HS-27A (cell line): ENCODE measurements at regions not wholly inside any gene's neighbourhood (a gene's known extent, or its start where the extent isn't known, plus 50 kb on each side); places are given as distances from the start of the nearest gene placed in this dataset.

Source experiments
- DNase-seq: peaks from one replicate; pipeline ENCODE4 v3.0.0-alpha.2; 2012; ENCODE audit warnings: low read depth, missing footprints

DNA sequence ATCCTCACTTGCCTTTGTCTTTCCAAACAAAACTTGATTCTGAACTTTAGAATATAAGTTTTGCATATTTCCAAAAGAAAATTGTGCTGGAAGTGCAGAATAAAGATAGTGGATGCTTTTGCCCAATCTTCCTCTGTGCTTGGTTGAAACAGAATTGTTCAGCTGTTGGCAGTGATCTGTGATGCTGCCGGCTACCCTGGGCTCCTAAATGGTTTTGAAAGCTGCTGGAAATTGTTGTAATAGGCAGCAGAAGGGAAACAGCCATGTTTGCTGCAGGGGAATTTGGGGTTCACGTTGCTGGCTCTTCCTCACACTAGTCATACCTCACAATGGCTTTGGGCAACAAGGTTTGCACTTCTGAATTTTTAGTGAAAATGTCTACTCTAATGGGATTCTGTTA is 398.0 kb downstream of the RAPGEF2 start:
- DNase-seq, result no peak

DNA sequence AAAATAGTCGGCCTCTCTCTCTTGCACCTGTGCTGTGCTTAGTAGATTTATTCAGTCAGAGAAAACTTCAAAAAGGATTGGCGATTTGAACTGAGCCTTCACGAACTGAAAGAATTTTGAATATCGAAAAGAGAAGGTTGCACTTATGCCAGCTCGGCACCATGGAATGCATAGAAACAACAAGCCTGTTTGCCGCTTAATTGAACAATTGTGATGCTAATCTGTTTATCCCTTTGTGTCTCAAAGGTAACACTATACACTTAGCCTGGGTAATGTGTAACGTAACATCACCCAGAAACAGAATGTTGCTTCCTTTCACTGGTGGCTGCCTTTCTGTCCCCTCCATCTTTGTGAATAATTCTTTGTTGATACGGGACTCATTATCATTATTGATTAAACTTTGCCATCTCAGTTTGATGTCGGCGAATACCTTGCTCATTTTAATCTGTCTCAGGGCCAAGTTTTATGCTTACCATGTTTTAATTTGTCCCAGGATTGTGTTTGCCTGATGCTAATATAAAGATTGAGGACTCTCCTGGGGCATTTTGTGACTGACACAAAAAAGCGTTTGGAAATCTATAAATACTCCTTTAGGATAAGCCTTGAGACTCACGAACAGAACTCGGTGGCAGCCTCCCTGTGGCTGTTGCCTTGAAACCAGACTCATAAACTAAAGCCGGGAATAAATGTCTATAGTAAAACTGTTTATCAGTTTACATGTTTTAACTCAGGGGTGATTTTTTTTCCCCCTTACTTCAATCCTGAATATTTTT is 400.5 kb downstream of the RAPGEF2 start:
- no peak for DNase-seq

DNA sequence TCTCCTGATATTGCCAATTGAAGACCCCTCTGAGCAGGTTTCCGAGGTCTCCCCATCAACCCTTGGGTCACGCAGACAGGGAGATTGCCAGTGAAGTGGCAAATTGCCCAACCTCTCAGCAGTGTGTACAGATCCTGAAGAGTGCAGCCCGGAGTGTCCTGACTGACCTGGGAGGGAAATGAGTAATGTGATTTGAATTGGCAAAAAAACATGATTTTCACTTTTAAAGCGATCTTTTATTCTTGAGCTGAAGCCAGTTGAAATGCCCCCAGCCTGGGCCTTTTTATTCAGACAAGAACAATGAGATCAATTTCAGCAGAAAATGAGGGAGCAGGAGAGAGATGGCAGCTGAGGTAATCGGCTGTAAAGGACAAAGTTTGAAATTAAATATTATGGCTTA is 401.8 kb downstream of the RAPGEF2 start:
- DNase-seq, result no peak

DNA sequence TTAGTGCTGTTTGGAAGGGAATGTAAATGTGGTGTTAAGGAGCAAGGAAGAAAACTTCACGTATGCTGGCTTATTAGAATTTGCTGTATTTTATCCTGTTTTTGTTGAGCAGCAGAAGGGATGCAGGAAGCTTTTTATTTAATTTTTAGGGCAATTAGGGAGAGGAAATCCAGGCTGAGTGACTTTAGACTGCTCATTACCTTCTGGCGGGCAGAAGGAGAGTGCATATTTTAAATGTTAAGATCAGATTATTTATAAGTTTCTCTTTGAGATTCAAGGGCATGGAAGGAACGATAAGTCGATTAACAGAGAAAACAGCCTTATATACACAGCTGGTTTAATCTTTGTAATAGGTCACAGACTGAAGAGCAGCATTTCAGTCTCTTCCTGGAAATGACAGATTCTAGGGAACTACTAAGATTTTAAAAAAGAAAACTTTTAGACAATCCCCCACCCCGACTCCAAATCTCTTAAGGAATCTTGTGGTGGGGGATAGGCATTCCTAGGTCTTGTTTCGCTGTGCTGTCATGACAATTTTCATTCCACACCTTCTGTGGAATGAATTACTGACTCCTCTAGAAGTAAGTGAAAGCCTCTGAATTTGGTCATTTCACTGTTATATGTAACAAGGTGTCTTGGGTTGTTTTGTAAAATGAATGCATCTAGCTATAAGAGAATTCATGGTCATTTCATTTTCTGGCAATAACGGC is 402.5 kb downstream of the RAPGEF2 start:
- no peak for DNase-seq

DNA sequence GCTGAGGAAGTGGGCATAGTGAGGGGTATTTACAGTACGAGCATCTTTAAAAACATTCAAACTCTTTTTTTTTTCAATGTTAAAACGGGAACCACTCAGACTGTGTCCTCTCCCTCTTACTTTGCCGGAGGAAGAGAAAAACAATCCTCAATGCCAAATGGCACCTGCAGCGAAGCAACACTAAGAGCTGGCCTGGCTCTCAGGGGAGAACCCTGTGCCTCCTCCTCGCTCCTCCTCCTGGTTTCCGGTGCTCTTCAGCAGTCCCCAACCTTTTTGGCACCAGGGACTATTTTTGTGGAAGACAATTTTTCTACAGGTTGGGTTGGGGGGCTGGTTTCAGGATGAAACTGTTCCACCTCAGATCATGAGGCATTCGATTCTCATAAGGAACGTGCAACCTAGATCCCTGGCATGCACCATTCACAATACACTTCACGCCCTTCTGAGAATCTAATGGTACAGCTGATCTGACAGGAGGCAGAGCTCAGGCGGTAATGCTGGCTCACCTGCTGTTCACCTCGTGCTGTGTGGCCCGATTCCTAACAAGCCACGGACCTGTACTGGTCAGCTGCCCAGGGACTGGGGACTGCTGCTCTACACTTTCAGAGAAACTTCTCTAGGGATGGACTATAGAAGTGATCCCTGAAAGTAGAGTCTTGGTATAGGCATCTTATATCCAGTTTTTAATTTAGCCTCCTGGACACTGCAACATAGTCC is 404.1 kb downstream of the RAPGEF2 start:
- no peak for DNase-seq

DNA sequence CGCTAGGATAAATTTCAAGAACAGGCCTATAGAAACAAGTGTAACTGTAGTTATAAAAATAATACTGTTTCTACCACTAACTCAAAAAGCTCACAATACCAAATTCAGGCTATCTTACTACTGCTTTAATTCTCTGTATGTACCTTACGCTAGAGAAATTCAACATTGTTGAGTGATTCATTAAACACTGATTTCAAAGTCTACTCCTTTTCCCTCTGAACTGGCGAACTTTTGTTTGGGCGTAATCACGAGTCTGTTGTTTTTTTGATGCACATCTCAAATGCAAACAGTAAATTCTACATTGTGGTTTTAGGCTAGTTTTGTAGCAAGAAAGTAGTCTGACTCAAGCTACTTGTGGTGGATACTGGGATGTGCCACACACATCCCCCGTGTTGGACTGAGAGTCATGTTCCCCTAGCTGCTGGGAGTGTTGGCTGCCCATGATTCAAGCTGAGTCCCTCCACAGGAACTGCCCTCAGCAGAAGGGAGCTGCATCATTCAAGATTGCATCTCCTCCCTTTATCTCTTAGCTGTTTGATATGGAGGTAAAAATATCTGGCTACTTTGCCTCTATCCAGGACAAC is 406.1 kb downstream of the RAPGEF2 start:
- no peak for DNase-seq

DNA sequence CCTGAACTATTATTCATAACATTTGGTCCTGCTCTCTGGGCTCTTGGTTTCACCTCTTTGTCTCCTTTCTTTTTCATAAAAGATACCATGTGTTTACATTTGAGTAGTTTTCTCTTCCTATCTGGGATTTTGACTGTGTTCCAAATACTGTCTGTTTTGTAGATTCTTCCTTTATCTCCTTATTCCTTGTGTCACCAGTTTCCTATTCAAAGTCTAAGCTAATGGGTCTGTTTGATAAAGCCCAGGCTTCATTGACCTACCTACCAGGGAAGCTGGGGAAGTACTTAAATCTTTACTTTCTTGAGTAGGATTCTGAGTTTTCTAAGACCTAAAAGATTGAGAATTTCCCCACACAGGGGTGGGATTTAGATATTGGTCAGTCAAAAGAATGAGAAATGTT is 409.5 kb downstream of the RAPGEF2 start:
- no peak for DNase-seq

DNA sequence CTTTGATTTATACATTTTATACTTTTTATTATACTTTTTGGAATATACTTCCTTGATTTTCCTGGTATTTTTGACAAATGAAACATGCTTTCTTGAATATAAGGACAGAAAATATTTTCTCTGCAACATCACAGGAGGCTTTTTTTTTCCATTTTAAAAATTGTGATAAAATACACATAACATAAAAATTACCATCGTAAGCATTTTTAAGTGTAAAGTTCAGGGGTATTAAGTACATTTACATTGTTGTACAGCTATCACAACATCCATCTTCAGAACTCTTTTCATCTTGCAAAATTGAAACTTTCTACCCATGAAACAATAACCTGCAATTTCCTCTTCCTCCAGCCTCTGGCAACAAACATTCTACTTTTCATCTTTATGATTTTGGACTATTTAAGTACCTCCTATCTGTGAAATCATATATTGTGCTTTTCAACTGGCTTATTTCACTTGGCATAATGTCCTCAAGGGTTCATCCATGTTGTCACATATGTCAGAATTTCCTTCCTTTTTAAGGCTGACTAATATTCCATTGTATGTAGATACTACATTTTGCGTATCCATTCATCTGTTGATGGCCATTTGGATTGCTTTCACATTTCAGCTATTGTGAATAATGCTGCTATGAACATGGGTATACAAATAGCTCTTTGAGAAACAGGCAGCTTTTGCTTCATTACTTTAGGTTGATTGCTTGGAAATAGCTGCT is 412.6 kb downstream of the RAPGEF2 start:
- no peak for DNase-seq

DNA sequence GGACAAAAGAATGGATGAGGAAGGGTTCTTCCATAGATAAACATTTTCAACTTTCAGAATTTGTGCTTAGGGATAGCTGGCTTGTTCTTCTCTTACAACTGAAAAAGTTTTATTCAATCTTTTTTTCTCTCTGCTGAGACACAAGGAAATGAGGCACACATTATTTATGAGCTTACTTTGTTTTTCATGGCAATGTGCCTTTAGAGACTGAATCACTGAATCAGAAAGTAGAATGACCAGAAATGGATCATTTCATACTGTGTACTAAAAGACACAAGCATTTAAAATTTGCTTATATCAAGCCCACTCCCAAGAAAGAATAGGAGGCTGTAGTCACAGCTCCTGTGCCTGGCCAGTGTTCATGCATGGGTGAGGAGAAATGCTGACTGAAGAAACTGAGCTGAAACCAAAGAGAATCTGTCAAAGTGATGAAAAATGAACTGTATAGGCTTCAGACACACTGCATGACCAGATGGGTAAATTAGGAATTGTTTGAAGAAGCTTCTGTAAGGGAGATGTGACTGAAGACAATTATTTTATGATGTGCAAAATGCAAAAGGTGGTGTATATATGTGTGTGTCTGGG is 413.8 kb downstream of the RAPGEF2 start:
- no peak for DNase-seq

DNA sequence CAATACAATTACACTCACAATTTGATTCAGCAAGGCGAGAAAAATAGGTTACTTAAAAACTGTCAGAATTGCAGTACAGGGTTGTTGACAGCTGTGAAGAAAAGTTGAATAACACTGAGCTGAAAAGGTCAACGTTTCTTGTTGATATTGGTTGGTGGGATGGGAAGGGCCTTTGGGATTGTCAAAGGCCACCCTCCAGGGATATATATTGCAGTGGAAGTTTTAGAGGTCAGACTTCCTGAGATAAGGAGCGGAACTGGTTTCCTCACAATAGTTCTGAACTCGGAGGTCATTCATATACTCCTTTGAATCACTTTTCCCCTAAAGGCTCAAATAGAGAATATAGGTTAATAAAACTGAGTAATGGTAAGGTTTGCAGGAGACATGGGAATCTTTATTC is 417.2 kb downstream of the RAPGEF2 start:
- no peak for DNase-seq

DNA sequence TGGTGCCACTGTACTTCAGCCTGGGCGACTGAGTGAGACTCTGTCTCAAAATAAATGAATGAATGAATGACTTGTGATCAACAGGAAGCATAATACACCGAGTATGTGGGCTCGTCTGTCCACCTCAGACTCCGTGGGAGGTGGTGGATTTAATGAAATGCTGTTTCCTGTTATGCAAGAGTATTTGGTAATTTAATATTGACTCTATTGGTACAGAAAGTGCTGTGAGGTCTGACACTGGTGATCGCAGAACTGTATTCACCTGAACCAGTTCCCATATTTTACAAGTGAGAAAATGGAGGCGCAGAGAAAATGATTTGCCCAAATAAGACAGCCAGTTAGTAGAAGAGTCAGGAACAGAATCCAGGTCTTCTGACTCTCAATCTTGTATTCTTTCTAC is 423.3 kb downstream of the RAPGEF2 start:
- no peak for DNase-seq

DNA sequence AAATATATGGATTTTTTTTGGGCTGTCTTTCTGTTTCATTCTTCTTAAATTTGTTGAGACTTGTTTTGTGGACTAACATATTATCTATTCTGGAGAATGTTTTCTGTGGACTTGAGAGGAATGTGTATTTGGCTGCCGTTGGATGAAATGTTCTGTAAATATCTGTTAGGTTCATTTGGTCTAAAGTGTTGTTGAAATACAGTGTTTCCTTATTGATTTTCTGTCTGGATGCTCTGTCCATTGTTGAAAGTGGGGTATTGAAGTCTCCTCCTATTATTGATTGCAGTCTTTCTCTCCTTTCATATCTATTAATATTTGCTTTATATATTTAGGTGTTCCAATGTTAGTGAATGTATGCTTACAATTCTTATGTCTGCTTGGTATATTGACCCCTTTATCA is 431.8 kb downstream of the RAPGEF2 start:
- DNase-seq, result no peak

DNA sequence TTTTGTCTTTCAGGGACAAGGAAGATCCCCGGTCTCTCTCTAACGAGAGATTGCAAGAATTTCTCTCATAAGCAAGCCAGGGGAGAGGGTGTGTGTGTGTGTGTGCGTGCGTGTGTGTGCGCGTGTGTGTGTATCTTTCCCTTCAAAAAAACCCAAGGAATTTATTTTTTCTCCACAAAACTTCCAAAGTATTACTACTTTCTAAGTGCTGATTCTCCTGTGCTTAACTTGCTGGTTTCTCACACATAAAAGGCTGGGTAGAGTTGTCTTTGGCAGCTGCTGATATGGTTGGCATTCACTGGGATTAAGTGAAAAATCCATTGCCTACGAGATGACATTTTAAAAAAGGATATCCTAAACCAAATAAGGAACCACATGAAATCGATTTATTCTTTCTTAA is 435.7 kb downstream of the RAPGEF2 start:
- DNase-seq, result no peak

DNA sequence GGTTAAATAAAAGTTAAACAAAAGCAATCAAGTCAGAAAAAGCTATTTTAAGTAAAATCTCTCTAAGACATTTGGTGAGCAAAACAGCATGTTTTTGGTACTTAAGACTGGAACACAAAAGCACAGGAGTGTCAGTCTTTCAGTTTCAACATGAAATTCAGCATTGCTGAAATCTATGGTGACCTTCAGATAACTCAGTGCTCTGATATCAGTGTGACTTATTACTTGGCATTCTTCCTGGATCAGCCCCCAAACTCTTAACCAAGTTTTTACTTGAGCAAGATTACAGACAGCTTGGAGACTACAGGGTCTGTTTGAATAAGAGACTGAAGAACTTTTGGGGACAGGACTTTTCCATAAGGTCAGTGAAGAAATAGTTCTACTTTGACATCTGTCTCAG is 437.2 kb downstream of the RAPGEF2 start:
- DNase-seq, result no peak

DNA sequence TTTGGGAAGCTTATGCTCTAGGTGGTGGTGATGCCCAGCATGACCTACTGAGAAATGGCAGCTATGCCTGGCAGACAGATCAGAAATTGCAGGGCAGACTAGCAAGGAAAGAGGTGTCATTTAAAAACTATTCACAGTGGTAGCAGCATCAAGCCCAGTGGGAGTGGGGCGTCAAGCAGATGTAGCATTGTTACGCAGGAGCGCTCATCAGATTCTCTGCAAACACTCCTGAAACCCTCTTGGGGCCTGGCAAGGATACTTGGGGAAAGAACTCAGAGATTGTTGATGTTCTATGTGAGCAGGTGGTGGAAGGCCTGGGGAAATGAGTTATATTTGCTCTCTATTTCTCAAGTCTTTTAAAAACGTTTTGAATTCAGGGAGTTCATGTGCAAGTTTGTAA is 437.6 kb downstream of the RAPGEF2 start:
- DNase-seq, result no peak

DNA sequence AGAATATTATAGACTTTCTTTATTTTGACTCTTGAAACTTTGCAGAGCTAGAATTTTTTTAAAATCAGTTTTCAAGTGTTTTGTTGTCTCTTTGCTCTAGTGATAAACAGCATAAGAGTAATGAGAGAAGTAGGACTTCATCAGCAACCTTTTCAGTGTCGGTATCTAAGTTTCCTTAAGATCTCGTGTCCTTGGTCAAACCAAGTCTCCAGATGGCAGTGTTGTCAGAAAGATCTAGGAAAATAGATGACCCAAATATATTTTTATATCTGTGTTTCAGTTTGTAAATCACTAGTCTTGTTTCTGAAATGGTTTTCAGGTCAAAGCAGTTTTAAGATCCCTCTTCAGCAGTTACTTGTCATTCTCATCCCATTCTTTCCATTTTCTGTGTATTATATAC is 438.3 kb downstream of the RAPGEF2 start:
- no peak for DNase-seq

DNA sequence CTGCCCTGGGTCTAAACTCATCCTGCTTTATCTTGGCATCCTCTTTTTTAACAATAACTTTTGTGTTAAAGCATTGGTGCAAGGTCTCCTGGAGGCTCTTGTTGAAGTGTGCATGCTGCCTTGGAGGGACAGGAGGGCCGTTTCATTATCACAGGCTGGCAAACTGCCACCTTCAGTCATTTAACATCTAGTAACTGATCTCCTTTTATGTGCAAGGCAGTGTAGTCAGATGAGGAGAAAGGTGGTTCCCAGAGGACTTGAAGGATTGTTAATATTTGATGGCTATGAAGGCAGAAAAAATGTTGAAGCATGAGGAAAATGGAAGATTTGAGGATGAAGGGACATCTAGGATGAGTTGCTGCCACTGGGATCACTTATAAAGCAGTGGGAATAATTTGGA is 439.4 kb downstream of the RAPGEF2 start:
- no peak for DNase-seq

DNA sequence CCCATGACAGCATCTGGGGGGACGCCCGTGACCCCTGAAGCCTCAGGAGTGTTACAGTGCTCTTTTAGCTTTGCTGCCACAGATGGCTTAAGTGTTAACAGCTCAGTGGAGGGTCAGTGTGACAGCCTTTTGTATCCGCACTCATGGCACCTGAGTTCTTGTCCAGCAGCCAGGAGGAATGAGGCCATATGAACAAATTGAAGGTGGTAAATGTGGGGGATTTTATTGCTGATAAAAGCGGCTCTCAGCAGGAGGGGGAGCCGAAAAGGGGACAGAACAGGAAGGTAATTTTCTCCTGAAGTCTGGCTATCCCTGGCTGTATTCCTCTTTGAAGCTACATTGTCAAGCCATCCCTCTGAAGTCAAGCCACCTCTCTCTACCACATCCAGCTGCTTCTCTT is 441.0 kb downstream of the RAPGEF2 start:
- no peak for DNase-seq

DNA sequence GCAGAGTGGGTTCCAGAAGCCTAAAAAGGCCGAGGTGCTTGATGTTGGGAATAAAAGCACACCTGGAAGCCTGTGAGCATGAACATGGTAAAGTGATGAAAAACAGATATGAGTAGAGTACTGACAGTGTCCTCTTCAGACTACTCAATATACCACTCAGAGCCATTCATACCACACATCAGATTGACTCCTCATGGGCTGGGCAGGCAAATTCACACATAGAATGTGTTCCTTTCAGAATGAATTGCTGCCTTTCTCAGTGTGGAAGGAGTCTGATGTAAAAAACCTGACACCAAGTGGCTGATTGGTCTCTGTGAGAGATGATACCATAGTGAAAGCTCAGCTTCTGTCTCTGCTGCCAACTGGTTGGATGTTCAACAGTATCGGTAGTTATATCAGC is 442.7 kb downstream of the RAPGEF2 start:
- DNase-seq, result no peak

DNA sequence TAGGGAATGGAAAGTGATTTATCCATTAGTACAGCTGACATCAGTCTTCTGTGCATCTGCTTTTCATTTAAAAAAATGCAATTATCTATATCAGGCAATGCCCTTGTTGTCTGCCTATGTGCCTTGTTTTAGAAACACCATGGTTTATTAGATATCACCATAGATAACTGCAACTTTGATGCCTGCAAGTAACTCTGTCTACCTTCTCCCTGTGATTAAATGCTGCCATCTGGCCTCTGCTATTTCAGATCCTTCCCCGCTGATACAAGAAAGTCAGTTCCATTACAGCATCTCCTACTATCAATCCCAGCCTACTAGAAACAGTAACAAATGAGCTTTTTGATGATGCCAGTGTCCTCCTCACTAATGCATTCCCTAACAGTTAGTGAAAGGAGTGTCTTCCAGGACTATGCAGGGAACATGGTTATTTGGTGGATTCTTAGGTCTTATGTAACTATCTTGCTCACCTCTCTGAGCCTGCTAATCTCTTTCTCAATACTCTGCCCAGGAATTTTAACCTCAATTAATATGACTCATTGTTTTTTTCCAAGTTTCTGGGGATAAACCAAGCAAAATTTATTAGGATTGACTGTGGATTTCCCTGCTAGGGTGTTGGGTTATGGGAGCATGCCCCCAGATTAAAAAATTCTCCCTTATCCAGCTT is 444.9 kb downstream of the RAPGEF2 start:
- DNase-seq, result no peak

DNA sequence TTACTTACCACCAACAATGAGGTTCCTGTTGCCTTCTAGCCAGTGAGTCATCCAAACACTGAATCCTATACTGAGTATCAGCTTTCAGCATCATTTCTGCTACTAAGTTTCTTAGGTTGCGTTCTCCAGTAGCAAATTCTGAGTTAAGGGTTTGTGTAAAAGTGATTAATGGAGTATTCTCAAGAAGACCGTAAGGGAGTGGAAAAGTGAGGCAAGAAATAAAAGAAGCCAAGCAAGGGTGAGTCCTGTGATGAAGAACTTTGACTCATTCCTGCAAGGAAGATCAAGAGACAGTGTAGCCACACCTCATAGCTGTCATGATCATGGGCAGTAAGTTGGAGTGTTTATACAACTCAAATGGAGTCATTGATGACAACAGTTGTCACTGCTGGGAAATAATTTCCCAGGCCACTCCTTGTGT is 446.2 kb downstream of the RAPGEF2 start:
- no peak for DNase-seq
